PC-9 (cell line): ENCODE measurements at regions not wholly inside any gene's neighbourhood (a gene's known extent, or its start where the extent isn't known, plus 50 kb on each side); places are given as distances from the start of the nearest gene placed in this dataset.

Experiments used
- EZH2 ChIP-seq: fragments of 200-600 bp; sonication (generic); IDR thresholded peaks from 2 replicates; pipeline ENCODE4 v1.8.0; 2017; ENCODE audit warnings: antibody characterized with exemption, low read depth
- TF ChIP-seq, protein P1 (sequence below): fragments of 200-600 bp; sonication (generic); conservative IDR thresholded peaks from 2 replicates; pipeline ENCODE4 v1.6.1; 2017; ENCODE audit warnings: mixed run types, antibody characterized with exemption, mild to moderate bottlenecking, moderate library complexity

DNA sequence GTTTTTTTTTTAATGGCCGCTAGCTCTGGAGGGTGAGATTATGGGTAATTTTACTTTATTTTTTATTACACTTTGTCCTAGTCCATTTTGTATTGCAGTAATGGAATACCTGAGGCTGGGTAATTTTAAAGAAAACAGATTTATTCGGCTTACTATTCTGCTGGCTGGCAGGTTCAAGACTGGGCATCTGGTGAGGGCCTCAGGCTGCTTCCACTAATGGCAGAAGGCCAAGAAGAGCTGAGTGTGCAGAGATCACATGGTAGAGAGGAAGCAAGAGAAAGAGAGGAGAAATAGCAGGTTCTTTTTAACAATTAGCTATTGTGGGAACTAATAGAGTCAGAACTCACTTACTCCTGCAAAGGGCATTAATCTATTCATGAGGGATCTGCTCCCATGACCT is 52.4 kb upstream of the ARHGAP28 start:
- TF ChIP-seq, protein P1, sequence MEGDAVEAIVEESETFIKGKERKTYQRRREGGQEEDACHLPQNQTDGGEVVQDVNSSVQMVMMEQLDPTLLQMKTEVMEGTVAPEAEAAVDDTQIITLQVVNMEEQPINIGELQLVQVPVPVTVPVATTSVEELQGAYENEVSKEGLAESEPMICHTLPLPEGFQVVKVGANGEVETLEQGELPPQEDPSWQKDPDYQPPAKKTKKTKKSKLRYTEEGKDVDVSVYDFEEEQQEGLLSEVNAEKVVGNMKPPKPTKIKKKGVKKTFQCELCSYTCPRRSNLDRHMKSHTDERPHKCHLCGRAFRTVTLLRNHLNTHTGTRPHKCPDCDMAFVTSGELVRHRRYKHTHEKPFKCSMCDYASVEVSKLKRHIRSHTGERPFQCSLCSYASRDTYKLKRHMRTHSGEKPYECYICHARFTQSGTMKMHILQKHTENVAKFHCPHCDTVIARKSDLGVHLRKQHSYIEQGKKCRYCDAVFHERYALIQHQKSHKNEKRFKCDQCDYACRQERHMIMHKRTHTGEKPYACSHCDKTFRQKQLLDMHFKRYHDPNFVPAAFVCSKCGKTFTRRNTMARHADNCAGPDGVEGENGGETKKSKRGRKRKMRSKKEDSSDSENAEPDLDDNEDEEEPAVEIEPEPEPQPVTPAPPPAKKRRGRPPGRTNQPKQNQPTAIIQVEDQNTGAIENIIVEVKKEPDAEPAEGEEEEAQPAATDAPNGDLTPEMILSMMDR: no peak
- no peak for TF ChIP-seq EZH2
